Activated naive CD4-positive, alpha-beta T cell treated with anti-CD3 and anti-CD28 coated beads, Interleukin-2, amount 50 U/mL, for 72 hours (primary cell): ENCODE measurements at regions not wholly inside any gene's neighbourhood (a gene's known extent, or its start where the extent isn't known, plus 50 kb on each side); places are given as distances from the start of the nearest gene placed in this dataset.

Experiments used
- ATAC-seq, 2 donors: fragments of 150-1000 bp; cut with Tn5 transposase; 2 replicates each; pipeline ENCODE4 v1.10.0; 2021; ENCODE audit warnings: mild to moderate bottlenecking in 2 of 2, moderate library complexity in 2 of 2
- DNase-seq, 2 donors: peaks; one replicate each; pipeline ENCODE4 v3.0.0; 2021 to 2022; ENCODE audit warnings: low spot score in 2 of 2
- H3K27ac Mint-ChIP-seq, 2 donors: one replicate each; pipeline ENCODE4 v1.8.0; 2022; ENCODE audit warnings: mild to moderate bottlenecking in 2 of 2, mixed read lengths in 2 of 2
- H3K36me3 Mint-ChIP-seq, 2 donors: one replicate each; pipeline ENCODE4 v1.8.0; 2022; ENCODE audit warnings: mixed read lengths in 2 of 2
- H3K9me3 Mint-ChIP-seq, 2 donors: one replicate each; pipeline ENCODE4 v1.8.0; 2022; ENCODE audit warnings: mixed read lengths in 2 of 2

- Mint-ChIP-seq H3K36me3 (no peaks in the 10 kb centered on the region), H3K27ac (no peak overlapping the region), H3K9me3 (no peaks in the 10 kb centered on the region)
- ATAC-seq (no peak), DNase-seq (no peak)
Observed at GRCh38 chr15:72911626-72912025, 128.1 kb upstream of the ADPGK start.

- no peaks in the 10 kb centered on the region for H3K9me3 Mint-ChIP-seq
- DNase-seq = no peak
- ATAC-seq = no peak
- no peak overlapping the region for H3K27ac Mint-ChIP-seq
- no peaks in the 10 kb centered on the region for H3K36me3 Mint-ChIP-seq
Observed at GRCh38 chr15:72908713-72909112, 125.2 kb upstream of the ADPGK start.

- H3K27ac Mint-ChIP-seq = no peak overlapping the region
- DNase-seq (no peak), ATAC-seq (no peak)
- no peaks in the 10 kb centered on the region for H3K9me3 Mint-ChIP-seq
- H3K36me3 Mint-ChIP-seq = no peaks in the 10 kb centered on the region
Observed at GRCh38 chr15:72907733-72908132, 124.2 kb upstream of the ADPGK start.

GRCh38 chr15:72902919-72903260 lies 119.3 kb upstream of the ADPGK start:
- DNase-seq (no peak), ATAC-seq (no peak)
- Mint-ChIP-seq H3K9me3 (no peaks in the 10 kb centered on the region), H3K36me3 (no peaks in the 10 kb centered on the region), H3K27ac (no peak overlapping the region)

GRCh38 chr15:72902245-72902918 lies 118.8 kb upstream of the ADPGK start:
- DNase-seq (no peak), ATAC-seq (no peak)
- Mint-ChIP-seq H3K36me3 (no peaks in the 10 kb centered on the region), H3K9me3 (no peaks in the 10 kb centered on the region), H3K27ac (no peak overlapping the region)

- no peak overlapping the region for H3K27ac Mint-ChIP-seq
- DNase-seq (no peak), ATAC-seq (no peak)
- H3K36me3 Mint-ChIP-seq = no peaks in the 10 kb centered on the region
- H3K9me3 Mint-ChIP-seq = no peaks in the 10 kb centered on the region
Observed at GRCh38 chr15:72892986-72893385, 109.4 kb upstream of the ADPGK start.

- ATAC-seq (no peak), DNase-seq (no peak)
- Mint-ChIP-seq H3K9me3 (peaks cover 0 to 4% of the 10 kb centered on the region in 2 donors), H3K36me3 (peaks cover 0 to 5% of the 10 kb centered on the region in 2 donors), H3K27ac (peak overlapping the region in 1 of 2 donors; percentile 68)
Observed at GRCh38 chr15:72890043-72890442, 106.5 kb upstream of the ADPGK start.

GRCh38 chr15:72889545-72889944 lies 106.0 kb upstream of the ADPGK start:
- H3K36me3 Mint-ChIP-seq = peaks cover 0 to 6% of the 10 kb centered on the region in 2 donors
- peak overlapping the region in 1 of 2 donors; percentile 68 for H3K27ac Mint-ChIP-seq
- DNase-seq (no peak), ATAC-seq (no peak)
- H3K9me3 Mint-ChIP-seq = peaks cover 0 to 6% of the 10 kb centered on the region in 2 donors

- ATAC-seq = no peak
- H3K27ac Mint-ChIP-seq = no peak overlapping the region
- DNase-seq = no peak
Observed at GRCh38 chr15:72888811-72889210, 105.3 kb upstream of the ADPGK start.

GRCh38 chr15:72888211-72888610 lies 104.7 kb upstream of the ADPGK start:
- Mint-ChIP-seq H3K27ac (no peak overlapping the region), H3K36me3 (peaks cover 4 to 11% of the 10 kb centered on the region in 2 donors), H3K9me3 (peaks cover 0 to 9% of the 10 kb centered on the region in 2 donors)
- DNase-seq = no peak
- no peak for ATAC-seq

More at GRCh38 chr15:72888811-72889210, 105.3 kb upstream of the ADPGK start:
- peaks cover 0 to 6% of the 10 kb centered on the region in 2 donors for H3K36me3 Mint-ChIP-seq
- peaks cover 0 to 6% of the 10 kb centered on the region in 2 donors for H3K9me3 Mint-ChIP-seq

GRCh38 chr15:72887376-72887775 lies 103.8 kb upstream of the ADPGK start:
- H3K36me3 Mint-ChIP-seq = peaks cover 13 to 16% of the 10 kb centered on the region in 2 donors

GRCh38 chr15:72884311-72884710 lies 100.8 kb upstream of the ADPGK start:
- H3K36me3 Mint-ChIP-seq = peaks cover 16 to 19% of the 10 kb centered on the region in 2 donors
- ATAC-seq (no peak), DNase-seq (no peak)
- H3K27ac Mint-ChIP-seq = no peak overlapping the region
- peaks cover 10 to 19% of the 10 kb centered on the region in 2 donors for H3K9me3 Mint-ChIP-seq

More at GRCh38 chr15:72887376-72887775, 103.8 kb upstream of the ADPGK start:
- ATAC-seq (no peak), DNase-seq (no peak)
- Mint-ChIP-seq H3K9me3 (peaks cover 7 to 16% of the 10 kb centered on the region in 2 donors), H3K27ac (no peak overlapping the region)

- Mint-ChIP-seq H3K9me3 (peaks cover 0 to 5% of the 10 kb centered on the region in 2 donors), H3K36me3 (peaks cover 0 to 4% of the 10 kb centered on the region in 2 donors), H3K27ac (no peak overlapping the region)
- no peak for DNase-seq
- ATAC-seq = no peak
Observed at GRCh38 chr15:72873379-72874233, 90.0 kb upstream of the ADPGK start.

- H3K27ac Mint-ChIP-seq = no peak overlapping the region
- peaks cover 0 to 4% of the 10 kb centered on the region in 2 donors for H3K36me3 Mint-ChIP-seq
- peaks cover 0 to 5% of the 10 kb centered on the region in 2 donors for H3K9me3 Mint-ChIP-seq
- DNase-seq (no peak), ATAC-seq (no peak)
Observed at GRCh38 chr15:72872066-72872845, 88.7 kb upstream of the ADPGK start.

GRCh38 chr15:72866866-72867616 lies 83.5 kb upstream of the ADPGK start:
- H3K36me3 Mint-ChIP-seq = no peaks in the 10 kb centered on the region

GRCh38 chr15:72866182-72866581 lies 82.6 kb upstream of the ADPGK start:
- H3K9me3 Mint-ChIP-seq = peaks cover 0 to 10% of the 10 kb centered on the region in 2 donors
- no peak for ATAC-seq

More at GRCh38 chr15:72866866-72867616, 83.5 kb upstream of the ADPGK start:
- Mint-ChIP-seq H3K9me3 (peaks cover 0 to 4% of the 10 kb centered on the region in 2 donors), H3K27ac (no peak overlapping the region)
- ATAC-seq = no peak
- DNase-seq = no peak

More at GRCh38 chr15:72866182-72866581, 82.6 kb upstream of the ADPGK start:
- H3K36me3 Mint-ChIP-seq = no peaks in the 10 kb centered on the region
- H3K27ac Mint-ChIP-seq = no peak overlapping the region
- DNase-seq = no peak
